Caco-2 (cell line): ENCODE measurements at regions not wholly inside any gene's neighbourhood (a gene's known extent, or its start where the extent isn't known, plus 50 kb on each side); places are given as distances from the start of the nearest gene placed in this dataset.

Experiments
- BruUV-seq: library from RNA; stranded (reverse); fragments of 400-500 nt; replicated peaks from 2 replicates; lab custom pipeline; 2021; lab: Mats Ljungman, UMichigan
- CTCF ChIA-PET: fragments of 300-600 bp; sonication (Branson Sonifier 250); formaldehyde crosslinking; loops from one replicate; lab custom pipeline; 2022; ENCODE audit warnings: antibody characterized with exemption; lab: Charles Lee
- POLR2A ChIA-PET: fragments of 300-600 bp; sonication (Branson Sonifier 250); formaldehyde crosslinking; loops from one replicate; lab custom pipeline; 2022; ENCODE audit warnings: antibody characterized with exemption; lab: Charles Lee
- DNase-seq, 2 experiments: peaks; one replicate each; pipeline versions ENCODE4 v3.0.0 to v3.0.0-alpha.2; 2020 to 2022
- H3K27me3 ChIP-seq: replicated peaks from 2 replicates; pipeline ENCODE4 v1.6.0; 2011; ENCODE audit warnings: low read length; ENCODE audit not compliant: control insufficient read depth, insufficient read depth
- H3K36me3 ChIP-seq: 2 replicates; pipeline ENCODE4 v1.5.1; 2011; ENCODE audit warnings: low read length; ENCODE audit not compliant: control insufficient read depth, insufficient read depth
- H3K4me1 ChIP-seq: fragments of 250-450 bp; sonication (Bioruptor Pico); 2 replicates; pipeline ENCODE4 v1.5.1; 2020; ENCODE audit warnings: mild to moderate bottlenecking
- H3K4me3 ChIP-seq: 2 replicates; pipeline ENCODE4 v1.5.1; 2011; ENCODE audit warnings: low read depth, mild to moderate bottlenecking, control low read depth, low read length
- H3K9me3 ChIP-seq: fragments of 250-450 bp; sonication (Bioruptor Pico); 2 replicates; pipeline ENCODE4 v1.5.1; 2020; ENCODE audit warnings: mild to moderate bottlenecking, moderate library complexity
- H3K27ac Mint-ChIP-seq: one replicate; pipeline ENCODE4 v1.8.0; 2022; ENCODE audit warnings: mixed read lengths; ENCODE audit not compliant: unreplicated experiment
- H3K27me3 Mint-ChIP-seq: one replicate; pipeline ENCODE4 v1.8.0; 2022; ENCODE audit warnings: mixed read lengths; ENCODE audit not compliant: insufficient read depth, unreplicated experiment
- H3K36me3 Mint-ChIP-seq: one replicate; pipeline ENCODE4 v1.8.0; 2022; ENCODE audit warnings: mild to moderate bottlenecking, mixed read lengths; ENCODE audit not compliant: insufficient read depth, unreplicated experiment
- H3K4me1 Mint-ChIP-seq: one replicate; pipeline ENCODE4 v1.8.0; 2022; ENCODE audit warnings: low read depth, mixed read lengths; ENCODE audit not compliant: unreplicated experiment
- H3K4me3 Mint-ChIP-seq: one replicate; pipeline ENCODE4 v1.8.0; 2022; ENCODE audit warnings: mild to moderate bottlenecking, moderate library complexity, mixed read lengths; ENCODE audit not compliant: unreplicated experiment
- H3K9me3 Mint-ChIP-seq: one replicate; pipeline ENCODE4 v1.8.0; 2022; ENCODE audit warnings: mixed read lengths; ENCODE audit not compliant: unreplicated experiment
- intact Hi-C: fragments of 100-400 bp; cut with micrococcal nuclease; formaldehyde crosslinking; loops from one replicate; pipeline ENCODE4 v1.10.0; 2022; ENCODE audit not compliant: unreplicated experiment
- TF ChIP-seq, protein P1 (sequence below), 2 experiments: fragments of 200-600 bp in 1 of 2; IDR thresholded peaks; 1 replicate in 1 of 2; 2 replicates in 1 of 2; pipeline versions ENCODE4 v1.5.1 to v1.8.0; 2011 to 2022; ENCODE audit warnings: antibody characterized with exemption in 1 of 2, control low read depth in 1 of 2, inconsistent platforms in 1 of 2, low read depth in 1 of 2, low read length in 1 of 2, mild to moderate bottlenecking in 1 of 2, moderate library complexity in 1 of 2; ENCODE audit not compliant: insufficient read depth in 1 of 2, severe bottlenecking in 1 of 2, unreplicated experiment in 1 of 2

DNA sequence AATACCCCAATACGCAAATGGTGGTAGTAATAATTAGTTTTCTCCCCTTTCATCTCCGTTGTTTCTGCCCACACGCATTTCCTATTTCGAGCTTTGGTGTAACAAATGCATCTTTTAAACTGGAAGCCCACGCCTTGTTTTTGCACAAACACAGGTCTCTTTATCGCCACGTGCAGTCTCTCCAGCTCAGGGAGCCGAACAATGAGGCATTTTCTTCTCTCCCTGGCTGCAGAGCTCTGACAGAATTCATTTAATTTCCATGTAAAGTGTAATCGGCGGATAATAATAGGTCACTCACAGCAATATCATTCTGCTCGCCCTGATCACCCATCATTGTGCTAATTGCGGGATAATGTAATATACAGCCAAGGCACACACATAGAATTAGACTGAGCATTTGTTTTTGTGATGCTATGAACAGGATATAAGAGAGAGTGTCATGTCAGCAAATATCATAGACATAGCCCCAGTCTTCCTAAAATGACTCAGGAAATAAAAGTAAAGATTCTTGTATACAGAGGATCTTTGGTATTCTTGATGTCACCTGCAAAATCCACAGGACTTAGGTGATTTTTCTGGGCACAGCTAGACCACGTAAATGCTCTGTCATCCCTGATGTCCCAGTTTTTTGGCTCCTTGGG, 452.6 kb upstream of the CDH11 start:
- Mint-ChIP-seq H3K27me3 (peaks cover 10% of the 10 kb centered on the region), H3K9me3 (no peaks in the 10 kb centered on the region), H3K27ac (no peak overlapping the region), H3K4me3 (no peak overlapping the region), H3K36me3 (no peaks in the 10 kb centered on the region), H3K4me1 (no peaks in the 10 kb centered on the region)
- no peaks in the 10 kb centered on the region for H3K4me1 ChIP-seq
- peaks cover 8% of the 10 kb centered on the region; the same call in 1 of the 2 replicates for H3K9me3 ChIP-seq
- intact Hi-C loops, result no loop called here
- ChIA-PET POLR2A (no interaction called here), CTCF (no interaction called here)
- no TSS peak for BruUV-seq
- H3K27me3 ChIP-seq, result no peaks in the 10 kb centered on the region
- DNase-seq, result no peak
- no peak overlapping the region for H3K4me3 ChIP-seq
- no peaks in the 10 kb centered on the region for H3K36me3 ChIP-seq
- TF ChIP-seq, protein P1, sequence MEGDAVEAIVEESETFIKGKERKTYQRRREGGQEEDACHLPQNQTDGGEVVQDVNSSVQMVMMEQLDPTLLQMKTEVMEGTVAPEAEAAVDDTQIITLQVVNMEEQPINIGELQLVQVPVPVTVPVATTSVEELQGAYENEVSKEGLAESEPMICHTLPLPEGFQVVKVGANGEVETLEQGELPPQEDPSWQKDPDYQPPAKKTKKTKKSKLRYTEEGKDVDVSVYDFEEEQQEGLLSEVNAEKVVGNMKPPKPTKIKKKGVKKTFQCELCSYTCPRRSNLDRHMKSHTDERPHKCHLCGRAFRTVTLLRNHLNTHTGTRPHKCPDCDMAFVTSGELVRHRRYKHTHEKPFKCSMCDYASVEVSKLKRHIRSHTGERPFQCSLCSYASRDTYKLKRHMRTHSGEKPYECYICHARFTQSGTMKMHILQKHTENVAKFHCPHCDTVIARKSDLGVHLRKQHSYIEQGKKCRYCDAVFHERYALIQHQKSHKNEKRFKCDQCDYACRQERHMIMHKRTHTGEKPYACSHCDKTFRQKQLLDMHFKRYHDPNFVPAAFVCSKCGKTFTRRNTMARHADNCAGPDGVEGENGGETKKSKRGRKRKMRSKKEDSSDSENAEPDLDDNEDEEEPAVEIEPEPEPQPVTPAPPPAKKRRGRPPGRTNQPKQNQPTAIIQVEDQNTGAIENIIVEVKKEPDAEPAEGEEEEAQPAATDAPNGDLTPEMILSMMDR (IDR thresholded peaks at IDR 0.05; ENCODE audit: insufficient read depth in 1 of 2, low read depth in 1 of 2, low read length in 1 of 2, severe bottlenecking in 1 of 2, unreplicated experiment in 1 of 2), result no peak

GRCh38 chr16:65572156-65572555, 450.3 kb upstream of the CDH11 start:
- intact Hi-C loops, result no loop called here
- Histone ChIP-seq H3K4me3 (no peak overlapping the region), H3K36me3 (no peaks in the 10 kb centered on the region), H3K9me3 (peaks cover 8% of the 10 kb centered on the region; the same call in 1 of the 2 replicates), H3K27me3 (no peaks in the 10 kb centered on the region), H3K4me1 (no peaks in the 10 kb centered on the region)
- Mint-ChIP-seq H3K36me3 (no peaks in the 10 kb centered on the region), H3K9me3 (no peaks in the 10 kb centered on the region), H3K4me1 (no peaks in the 10 kb centered on the region), H3K4me3 (no peak overlapping the region), H3K27ac (no peak overlapping the region), H3K27me3 (peaks cover 5% of the 10 kb centered on the region)
- no TSS peak for BruUV-seq
- POLR2A ChIA-PET, result no interaction called here
- CTCF ChIA-PET, result no interaction called here
- TF ChIP-seq, protein P1 (IDR thresholded peaks at IDR 0.05; ENCODE audit: insufficient read depth in 1 of 2, low read depth in 1 of 2, low read length in 1 of 2, severe bottlenecking in 1 of 2, unreplicated experiment in 1 of 2), result no peak
- no peak for DNase-seq

DNA sequence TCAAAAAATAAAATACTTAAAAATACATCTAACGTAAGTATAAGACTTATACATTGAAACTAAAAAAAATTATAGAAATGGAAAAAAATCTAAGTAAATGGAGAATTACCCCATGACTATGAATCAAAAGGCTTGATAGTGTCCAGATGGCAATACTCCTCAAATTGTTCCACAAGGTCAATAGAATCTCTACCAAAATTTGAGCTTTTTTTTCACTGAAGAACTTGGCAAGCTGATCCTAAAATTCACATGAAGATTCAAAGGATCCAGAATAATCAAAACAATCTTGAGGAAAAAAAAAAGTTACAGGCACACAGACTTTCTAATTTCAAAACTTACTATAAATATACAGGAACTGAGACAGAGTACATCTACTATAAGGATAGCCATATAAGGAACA, 448.4 kb upstream of the CDH11 start:
- no peak overlapping the region for H3K27ac Mint-ChIP-seq
- Histone ChIP-seq H3K27me3 (no peaks in the 10 kb centered on the region), H3K9me3 (peaks cover 8% of the 10 kb centered on the region; the same call in 1 of the 2 replicates), H3K36me3 (no peaks in the 10 kb centered on the region), H3K4me3 (no peak overlapping the region), H3K4me1 (no peaks in the 10 kb centered on the region)
- TF ChIP-seq, protein P1 (IDR thresholded peaks at IDR 0.05; ENCODE audit: insufficient read depth in 1 of 2, low read depth in 1 of 2, low read length in 1 of 2, severe bottlenecking in 1 of 2, unreplicated experiment in 1 of 2), result no peak
- BruUV-seq, result no TSS peak
- POLR2A ChIA-PET, result no interaction called here
- no peaks in the 10 kb centered on the region for H3K4me1 Mint-ChIP-seq
- no peaks in the 10 kb centered on the region for H3K36me3 Mint-ChIP-seq
- no peaks in the 10 kb centered on the region for H3K27me3 Mint-ChIP-seq
- no peak overlapping the region for H3K4me3 Mint-ChIP-seq
- no peak for DNase-seq
- intact Hi-C loops, result no loop called here
- CTCF ChIA-PET, result no interaction called here
- H3K9me3 Mint-ChIP-seq, result no peaks in the 10 kb centered on the region
